HG03196 (cell line): ENCODE measurements at regions not wholly inside any gene's neighbourhood (a gene's known extent, or its start where the extent isn't known, plus 50 kb on each side); places are given as distances from the start of the nearest gene placed in this dataset.

Source experiments
- ATAC-seq: cut with Tn5 transposase; IDR thresholded peaks from one replicate; pipeline ENCODE4 v1.9.1; 2021; ENCODE audit not compliant: unreplicated experiment

DNA sequence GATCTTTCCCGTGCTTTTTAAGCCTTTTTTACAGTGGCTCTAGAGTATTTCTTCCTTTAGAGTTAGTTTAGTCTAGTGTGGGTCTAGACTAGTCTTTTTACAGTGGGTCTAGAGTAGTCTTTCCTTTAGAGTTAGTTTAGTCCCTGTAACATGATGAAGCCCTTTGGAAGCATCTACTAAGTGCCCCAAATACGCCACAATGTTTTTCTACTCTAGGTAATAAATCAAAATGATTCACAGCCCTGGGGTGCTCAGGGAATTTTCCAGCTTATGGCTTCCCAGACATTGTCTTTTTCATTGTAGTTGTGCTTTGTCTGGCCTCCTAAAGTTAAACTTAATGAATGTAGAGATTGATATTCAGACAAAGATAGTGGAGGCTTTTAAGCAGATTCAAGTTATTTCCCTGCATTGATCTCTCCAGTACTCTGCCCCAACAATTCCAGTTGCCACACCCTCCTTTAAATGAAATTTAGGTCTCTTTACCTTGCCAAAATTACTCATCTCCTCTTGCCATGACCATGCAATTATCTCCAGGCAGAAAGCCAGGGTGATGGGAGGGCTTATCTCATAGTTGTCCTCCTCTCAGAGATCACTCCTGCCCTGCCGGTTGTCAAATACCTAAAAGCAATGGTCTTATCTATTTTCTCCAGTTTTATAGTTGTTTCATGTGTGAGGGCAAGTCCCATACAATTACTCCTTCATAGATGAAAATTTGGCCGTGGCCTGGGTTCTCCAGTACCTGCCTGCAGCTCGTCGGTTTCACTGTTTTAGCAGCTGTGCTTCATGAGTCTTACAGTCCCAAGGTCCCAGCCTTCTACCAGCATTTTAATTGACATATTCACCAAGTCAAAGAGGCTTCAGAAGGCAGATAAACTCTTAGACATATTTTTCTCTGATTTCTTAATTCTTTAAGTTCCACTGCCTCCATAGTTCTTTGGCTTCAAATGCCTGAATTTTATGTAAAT is 794.0 kb upstream of the COX7C start:
- ATAC-seq: no peak

DNA sequence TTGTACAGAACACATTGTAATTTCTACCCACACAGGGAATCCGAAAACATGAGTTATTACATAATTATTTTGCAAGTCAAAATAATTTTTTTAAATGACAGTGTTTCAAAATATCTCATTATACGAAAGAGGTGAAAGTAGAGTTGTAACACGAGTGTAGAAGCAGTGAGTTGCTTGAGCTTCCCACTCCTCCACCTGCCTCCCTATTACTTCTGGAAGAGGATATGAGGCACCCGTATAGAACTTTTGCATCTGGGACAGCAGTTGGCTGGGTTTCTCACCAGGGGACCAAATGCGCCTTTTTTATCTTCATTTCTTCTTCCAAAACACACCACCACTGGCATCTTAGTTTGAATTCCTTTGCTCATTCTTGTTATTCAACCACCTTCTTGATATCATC is 779.0 kb upstream of the COX7C start:
- no peak for ATAC-seq

DNA sequence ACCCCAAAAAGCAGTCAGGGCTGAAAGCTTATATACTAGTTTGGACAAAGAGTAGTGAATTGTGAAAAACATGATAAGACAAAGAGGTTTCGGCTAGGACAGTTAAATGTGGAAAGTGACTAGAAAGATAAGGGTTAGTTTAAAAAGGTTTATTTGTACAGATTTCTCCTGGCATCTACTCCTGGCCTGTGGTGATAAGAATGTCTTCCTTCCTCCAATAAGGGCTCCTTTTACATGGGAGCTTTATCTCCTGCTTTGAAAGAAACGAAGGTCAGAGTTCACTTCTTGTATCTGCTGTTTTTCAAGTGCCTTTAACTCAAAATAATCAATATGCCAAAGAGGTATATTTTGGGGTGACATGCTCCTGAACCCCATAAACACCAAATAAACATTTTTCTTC is 776.1 kb upstream of the COX7C start:
- ATAC-seq: no peak

DNA sequence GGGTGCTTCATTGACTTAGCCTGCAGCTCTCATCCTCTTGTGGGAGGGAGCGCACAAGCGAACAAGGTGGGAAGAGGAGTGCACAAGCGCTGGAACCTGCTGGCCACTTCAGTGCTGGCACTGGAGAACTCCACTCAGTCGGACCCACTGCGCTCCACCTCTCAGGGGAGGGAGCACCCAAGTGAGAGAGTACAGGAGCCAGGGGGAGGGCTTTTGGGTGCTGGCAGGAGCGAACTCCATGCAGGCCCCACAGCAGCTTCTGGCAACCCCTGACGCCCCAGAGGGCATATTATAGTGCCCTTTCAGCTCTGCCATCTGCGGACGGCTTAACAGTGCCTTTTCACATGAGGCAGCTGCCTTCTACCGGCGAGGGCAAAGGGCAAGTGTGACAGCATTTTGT is 774.2 kb upstream of the COX7C start:
- no peak for ATAC-seq

DNA sequence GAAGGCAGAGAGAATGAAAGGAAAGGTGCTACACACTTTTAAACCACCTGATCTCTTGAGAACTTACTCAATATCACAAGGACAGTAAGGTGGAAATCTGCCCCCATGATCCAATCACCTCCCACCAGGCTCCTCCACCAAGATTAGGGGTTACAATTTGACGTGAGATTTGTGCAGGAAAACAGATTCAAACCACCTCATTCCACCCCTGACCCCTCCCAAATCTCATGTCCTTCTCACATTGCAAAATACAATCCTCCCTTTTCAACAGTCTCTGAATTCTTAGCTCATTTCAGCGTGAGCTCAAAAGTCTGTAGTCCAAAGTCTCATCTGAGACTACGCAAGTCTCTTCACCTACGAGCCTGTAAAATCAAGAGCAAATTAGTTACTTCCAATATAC is 768.3 kb upstream of the COX7C start:
- ATAC-seq: no peak

DNA sequence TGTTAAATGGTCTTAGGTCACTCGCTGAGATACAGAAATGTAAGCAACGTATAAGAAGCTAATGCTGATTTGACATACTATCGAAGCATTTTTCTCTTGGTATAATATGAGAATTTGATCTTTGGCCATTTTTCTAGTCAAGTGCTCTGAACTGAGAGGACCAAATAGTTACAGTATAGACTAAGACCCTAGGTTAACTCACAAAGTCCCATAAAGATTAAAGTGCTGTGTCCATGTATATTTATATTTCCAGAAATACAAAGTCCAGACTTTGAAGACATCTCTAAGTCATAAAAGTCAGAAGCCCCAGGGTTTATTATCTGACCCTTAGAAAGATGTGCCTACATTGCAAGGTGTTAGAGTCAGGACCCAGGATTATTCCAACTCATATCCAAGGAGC is 752.4 kb upstream of the COX7C start:
- no peak for ATAC-seq

DNA sequence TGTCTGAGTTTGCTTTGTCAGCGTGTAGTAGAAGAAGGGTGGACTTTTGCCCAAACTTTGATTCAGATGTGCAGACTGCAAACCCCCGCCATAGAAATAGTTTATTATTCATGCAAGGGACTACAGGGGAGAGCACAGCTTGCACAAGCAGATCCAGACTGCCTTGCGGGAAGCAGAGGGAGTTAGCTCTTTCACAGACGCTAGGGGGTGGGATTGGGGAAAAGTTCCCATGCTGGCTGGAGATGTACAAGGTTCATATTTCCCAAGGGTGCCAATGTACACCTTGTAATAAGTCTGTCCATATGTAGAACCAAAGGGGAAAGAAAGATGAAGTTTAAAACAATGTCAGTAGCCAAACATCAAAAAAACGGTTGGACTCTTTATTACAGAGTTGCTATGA is 749.7 kb upstream of the COX7C start:
- ATAC-seq: no peak

DNA sequence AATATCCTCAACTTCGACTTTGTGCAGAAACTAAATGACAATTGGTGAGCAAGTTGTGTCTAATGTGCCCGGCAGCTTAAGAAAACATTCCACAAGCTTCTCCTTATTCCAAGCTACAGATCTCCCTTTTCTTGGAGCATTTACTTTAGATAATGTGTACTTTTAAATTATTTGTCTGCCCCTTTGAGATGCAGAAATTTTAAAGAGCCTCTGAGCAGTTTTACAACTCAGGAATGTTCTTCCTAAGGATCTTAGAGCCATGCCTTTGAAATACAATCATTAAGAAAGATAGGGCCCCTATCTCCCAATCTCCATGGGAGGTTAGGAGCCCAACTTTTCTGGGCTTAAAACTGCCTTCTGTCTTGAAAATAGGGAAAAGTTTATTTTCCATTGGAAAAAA is 723.7 kb upstream of the COX7C start:
- ATAC-seq: no peak

DNA sequence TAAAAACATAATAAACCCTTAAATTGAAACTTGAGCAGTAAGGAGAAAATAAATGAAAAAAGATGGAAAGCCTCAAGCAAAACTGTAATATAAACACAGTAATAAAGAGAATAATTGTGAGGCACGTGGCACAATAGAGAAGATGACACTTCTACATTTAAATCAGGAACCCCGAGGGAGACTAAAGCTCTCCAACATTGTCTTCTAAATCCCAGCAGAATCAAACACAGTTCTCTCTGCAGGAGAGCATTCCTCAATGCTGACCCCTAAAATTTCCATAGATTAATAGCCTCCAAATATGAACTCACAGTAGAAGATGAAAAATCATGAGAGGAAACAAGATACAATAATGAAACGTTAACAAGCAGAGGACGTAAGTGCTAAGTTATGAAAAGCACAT is 721.2 kb upstream of the COX7C start:
- ATAC-seq: no peak

DNA sequence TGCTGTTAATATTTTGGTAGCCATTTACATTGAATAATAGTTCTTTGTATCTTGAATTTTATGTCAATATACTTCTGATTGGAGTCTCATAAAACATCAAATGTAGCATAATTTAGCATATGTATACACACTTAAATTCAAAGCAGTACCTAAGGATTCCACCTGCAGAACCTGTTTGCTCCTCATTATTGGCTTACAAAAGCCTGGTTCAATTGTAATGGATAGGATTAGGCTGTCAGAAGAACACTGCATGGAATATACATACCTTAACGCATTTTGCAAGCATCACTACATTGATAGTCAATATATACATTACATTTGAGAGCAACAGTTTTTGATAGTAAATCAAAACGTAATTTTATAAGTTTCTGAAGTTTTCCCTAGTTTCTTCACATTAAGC is 711.3 kb upstream of the COX7C start:
- no peak for ATAC-seq

DNA sequence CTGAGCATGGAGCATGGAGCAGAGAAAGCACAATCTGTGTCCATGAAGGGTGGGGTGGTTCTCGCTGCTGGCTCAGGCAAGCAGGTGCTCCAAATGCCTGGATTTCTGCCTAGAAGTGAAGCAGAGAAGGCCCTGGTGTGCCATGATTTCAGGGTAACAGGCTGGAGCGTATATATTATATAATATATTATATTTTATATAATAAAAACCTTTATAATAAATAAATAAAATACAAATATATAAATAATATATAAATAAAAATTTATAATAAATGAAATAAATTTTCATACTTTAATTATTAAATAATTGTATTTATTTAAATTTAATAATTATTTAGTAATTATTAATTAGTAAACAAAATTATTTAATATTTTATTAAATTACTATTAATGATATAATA is 707.4 kb upstream of the COX7C start:
- no peak for ATAC-seq

DNA sequence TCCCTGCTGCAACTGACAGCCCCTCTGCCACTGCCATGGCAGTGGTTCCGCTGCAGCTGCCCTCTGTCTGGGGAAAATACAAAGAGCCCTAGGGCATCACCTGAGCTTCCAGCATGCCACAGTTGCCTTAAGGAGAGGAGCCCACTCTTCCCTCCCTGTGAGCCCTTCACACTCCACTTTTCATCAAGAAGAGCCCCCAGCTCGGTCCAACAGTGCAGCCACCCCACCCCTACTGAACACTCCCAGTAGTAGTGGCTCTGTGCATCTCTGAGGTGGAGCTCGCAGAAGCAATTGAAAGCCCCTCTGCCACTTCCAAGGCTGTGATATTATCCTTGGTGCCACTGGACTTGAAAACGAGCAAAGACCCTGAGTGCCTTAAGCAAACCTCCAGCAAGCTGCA is 696.8 kb upstream of the COX7C start:
- no peak for ATAC-seq

DNA sequence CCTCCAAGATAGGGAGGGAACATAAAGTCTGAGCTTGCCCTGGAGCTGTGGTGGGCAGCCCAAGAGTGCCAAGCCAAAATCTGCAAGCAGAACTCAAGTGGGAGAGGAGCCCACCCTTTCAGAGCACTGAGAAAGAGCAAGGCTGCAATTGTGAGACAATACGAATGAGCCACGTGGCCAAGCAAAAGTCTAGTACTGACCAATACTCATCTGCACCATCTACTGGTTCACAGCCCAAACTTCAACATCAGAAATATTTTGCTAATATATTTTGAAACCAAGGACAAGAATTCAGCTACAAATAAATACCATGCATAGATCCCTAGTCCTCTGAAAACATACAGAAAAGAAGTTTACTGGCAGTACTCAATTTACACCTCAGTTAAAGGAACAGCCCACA is 696.2 kb upstream of the COX7C start:
- no peak for ATAC-seq

DNA sequence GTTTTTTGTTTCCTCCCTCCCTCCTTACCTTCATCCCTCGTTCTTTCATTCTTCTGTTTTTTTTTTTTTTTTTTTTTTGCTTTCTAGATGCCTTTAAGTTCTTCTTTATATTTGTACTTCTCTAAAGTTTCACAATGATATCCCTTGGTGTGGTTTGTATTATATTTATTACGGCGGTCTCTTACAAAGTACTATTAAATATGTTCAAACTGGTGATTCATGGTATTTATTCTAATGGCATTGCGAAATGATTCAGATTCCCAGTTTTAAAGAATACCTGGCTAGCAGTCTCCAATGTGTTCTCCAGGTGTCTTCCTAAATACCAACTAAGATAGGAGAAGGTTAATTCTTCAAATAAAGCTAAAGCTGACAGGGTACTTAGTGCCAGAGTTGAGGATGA is 690.1 kb upstream of the COX7C start:
- no peak for ATAC-seq

DNA sequence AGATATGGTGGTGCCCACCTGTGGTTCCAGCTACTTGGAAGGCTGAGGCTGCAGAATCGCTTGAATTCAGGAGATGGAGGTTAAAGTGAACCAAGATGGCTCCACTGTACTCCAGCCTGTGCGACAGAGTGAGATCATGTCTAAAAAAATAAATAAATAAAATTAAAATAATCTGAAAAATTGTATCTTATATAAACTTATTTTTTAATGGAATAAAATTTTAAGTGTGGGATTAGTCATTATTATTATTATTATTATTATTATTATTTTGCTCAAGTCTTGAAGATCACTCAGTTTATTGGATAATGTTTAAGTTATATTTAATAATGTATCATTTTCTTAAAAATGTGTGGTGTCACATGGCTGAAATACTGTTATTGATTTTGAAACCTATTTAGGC is 688.0 kb upstream of the COX7C start:
- ATAC-seq: no peak

DNA sequence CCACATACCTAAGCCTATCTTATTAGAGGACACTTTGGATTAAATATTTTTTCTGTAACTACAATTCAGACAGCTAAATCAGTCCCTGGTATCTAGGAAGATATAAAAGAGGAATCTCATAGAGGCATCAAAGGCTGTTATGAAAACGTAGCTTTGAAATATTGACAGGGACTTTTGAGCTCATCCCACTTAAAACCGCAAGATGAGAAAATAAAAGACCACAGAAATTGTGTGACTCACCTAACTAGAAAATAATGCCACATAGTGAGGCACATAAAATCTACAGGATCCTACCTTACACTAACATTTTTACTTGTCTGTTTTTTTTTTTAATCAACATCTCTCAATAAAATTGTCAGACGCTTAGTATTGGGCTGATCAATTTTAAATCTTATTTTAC is 686.5 kb upstream of the COX7C start:
- ATAC-seq: no peak

DNA sequence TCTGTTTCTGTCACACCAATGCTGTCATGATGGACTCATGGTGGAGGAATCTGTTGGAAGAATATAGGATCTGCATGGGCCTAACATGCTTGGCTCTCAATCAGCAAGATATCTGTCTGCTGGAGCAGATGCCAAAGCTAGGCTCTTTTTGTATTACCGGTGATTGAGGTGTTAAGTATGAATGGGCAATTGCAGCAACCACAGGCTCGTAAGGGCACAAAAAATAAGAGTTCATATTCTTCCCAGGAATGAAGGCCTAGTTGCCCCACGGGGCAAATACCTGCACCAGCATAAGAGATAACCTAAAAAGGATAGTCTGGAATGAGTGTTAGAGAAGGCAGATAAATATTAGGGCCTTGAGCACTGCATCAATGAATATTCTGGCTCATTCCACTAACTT is 679.5 kb upstream of the COX7C start:
- no peak for ATAC-seq

DNA sequence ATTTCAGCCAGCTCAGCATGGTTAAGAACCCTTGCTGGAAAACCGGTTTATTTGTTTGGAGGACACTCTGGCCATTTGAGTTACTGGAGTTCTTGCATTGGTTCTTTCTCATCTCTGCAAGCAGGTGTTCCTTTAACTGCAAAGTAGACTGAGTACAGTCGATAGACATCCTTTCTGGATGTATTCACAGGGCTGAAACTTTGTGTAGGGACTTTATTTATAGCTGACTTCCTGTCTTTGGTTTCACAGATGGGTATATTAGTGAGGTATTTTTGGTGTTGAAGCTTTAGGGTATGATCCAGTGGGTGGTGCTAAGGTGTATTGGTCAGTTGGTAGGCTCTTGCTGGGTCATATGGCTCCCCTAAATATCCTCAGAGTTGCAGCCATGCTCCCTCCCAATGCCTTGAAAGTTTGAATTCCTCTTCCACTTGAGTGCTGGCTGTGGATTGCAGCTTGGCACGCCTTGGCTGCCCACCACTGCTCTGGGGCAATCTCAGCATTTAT is 666.0 kb upstream of the COX7C start:
- ATAC-seq: no peak

DNA sequence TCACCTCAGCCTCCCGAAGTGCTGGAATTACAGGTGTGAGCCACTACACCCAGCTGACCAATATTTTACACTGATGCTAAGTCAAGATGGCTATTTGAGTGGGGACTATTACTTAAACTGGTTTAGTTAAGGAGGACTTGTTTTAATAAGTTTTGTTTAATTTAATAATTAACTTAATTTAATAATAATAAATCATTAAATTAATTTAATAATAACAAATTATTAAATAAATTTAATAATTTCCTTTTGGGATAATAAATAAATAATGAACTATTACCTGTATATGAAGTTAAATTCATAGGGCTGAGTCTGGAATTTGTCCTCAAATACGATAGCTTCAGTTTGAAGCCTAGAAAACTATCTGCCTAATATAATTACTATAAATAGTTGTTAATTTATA is 665.1 kb upstream of the COX7C start:
- no peak for ATAC-seq

DNA sequence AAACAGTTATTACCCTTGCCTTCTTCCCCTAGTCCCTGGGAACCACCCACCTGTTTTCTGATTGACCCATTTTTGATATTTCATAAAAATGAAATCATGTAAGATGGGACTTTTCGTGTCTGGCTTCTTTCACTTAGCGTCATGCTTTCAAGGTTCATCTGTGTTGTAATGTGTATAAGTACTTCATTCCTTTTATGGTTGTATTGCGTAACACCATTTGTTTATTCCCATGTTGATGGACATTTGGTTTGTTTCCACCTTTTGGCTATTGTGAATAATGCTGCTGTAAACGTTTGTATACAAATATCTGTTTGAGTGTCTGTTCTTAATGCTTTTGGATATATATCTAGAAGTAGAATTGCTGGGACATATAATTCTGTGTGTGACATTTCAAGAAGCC is 650.1 kb upstream of the COX7C start:
- no peak for ATAC-seq

DNA sequence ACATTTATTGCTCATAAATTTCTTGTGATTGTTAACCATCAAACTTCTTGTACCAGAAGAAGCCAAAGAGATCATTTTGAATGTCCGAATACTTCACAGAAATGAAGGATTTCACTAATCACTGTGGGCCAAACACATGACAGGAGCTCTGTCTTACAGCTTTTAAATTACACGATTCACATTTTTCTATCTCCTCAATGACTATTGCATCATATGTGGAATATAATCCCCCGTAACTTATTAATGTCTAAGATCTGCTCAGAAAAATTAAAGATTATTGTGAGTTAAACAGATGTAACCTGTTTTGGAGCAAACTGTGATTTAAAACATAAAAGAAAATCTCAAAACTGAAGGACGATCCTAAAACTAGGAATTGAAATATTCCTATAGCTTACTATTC is 645.2 kb upstream of the COX7C start:
- ATAC-seq: no peak

DNA sequence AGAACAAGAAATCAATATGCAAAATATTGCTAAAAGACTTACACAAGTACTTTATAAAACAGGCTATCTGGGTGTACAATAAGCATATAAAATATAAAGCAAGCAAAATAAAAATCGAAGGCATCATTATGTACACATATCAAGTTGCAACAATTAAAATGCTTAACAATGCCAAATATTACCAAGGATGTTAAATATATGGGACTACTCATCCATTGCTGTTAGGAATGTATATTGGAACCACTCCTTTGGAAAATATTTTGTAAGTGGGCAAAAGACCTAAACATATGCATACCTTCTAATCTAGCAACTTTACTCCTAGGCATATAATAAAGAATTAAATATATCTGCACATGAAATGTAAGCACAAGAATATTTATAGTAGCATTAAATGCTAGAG is 632.6 kb upstream of the COX7C start:
- ATAC-seq: no peak

DNA sequence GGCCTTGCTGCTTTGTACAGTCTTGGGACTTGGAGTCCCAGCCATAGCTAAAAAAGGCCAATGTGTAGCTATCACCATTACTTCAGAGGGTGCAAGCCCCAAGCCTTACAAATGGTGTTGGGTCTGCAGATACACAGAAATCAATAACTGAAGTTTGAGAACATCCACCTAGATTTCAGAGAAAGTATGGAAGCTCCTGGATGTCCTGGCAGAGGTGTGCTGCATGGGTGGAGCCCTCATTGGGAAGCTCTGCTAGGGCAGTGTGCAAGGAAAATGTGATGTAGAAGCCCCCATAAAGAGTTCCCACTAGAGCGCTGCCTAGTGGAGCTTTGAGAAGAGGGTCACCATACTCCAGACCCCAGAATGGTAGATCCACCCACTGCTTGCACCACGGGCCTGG is 626.7 kb upstream of the COX7C start:
- ATAC-seq: no peak
